ENCODE measurements at regions not wholly inside any gene's neighbourhood (a gene's known extent, or its start where the extent isn't known, plus 50 kb on each side); places are given as distances from the start of the nearest gene placed in this dataset.

GRCh38 chr13:95352486-95352885 lies 51.2 kb upstream of the ABCC4 start:
- TF ChIP-seq CTCF (IDR thresholded peaks at IDR 0.05; ENCODE audit: low read depth, low read length): no peak
- no peak for DNase-seq (ENCODE audit: extremely low read depth, low read depth)

- DNase-seq (ENCODE audit: extremely low read depth, low read depth): no peak
- TF ChIP-seq CTCF (IDR thresholded peaks at IDR 0.05; ENCODE audit: low read depth, low read length): no peak
These were observed 52.9 kb upstream of the ABCC4 start for GRCh38 chr13:95354156-95354555.

GRCh38 chr13:95354680-95355487 lies 53.6 kb upstream of the ABCC4 start:
- no peak for DNase-seq (ENCODE audit: extremely low read depth, low read depth)
- TF ChIP-seq CTCF (IDR thresholded peaks at IDR 0.05; ENCODE audit: low read depth, low read length): no peak

GRCh38 chr13:95355494-95355893 lies 54.2 kb upstream of the ABCC4 start:
- no peak for TF ChIP-seq CTCF (IDR thresholded peaks at IDR 0.05; ENCODE audit: low read depth, low read length)
- DNase-seq (ENCODE audit: extremely low read depth, low read depth): no peak

GRCh38 chr13:95356916-95357315 lies 55.7 kb upstream of the ABCC4 start:
- DNase-seq (ENCODE audit: extremely low read depth, low read depth): no peak
- TF ChIP-seq CTCF (IDR thresholded peaks at IDR 0.05; ENCODE audit: low read depth, low read length): no peak

GRCh38 chr13:95357875-95358274 lies 56.6 kb upstream of the ABCC4 start:
- DNase-seq (ENCODE audit: extremely low read depth, low read depth): no peak
- TF ChIP-seq CTCF (IDR thresholded peaks at IDR 0.05; ENCODE audit: low read depth, low read length): no peak

GRCh38 chr13:95360052-95360451 lies 58.8 kb upstream of the ABCC4 start:
- DNase-seq (ENCODE audit: extremely low read depth, low read depth): no peak
- TF ChIP-seq CTCF (IDR thresholded peaks at IDR 0.05; ENCODE audit: low read depth, low read length): no peak

Data from AG09319 (cell line).